T-helper 1 cell (primary cell): ENCODE measurements at regions not wholly inside any gene's neighbourhood (a gene's known extent, or its start where the extent isn't known, plus 50 kb on each side); places are given as distances from the start of the nearest gene placed in this dataset.

Experiments used
- DNase-seq, 5 donors: peaks; one replicate each; pipeline ENCODE4 v3.0.0-alpha.2; 2012 to 2020

- no peak for DNase-seq
These were observed 73.2 kb upstream of the NETO1 start for GRCh38 chr18:72940986-72941385.

DNA sequence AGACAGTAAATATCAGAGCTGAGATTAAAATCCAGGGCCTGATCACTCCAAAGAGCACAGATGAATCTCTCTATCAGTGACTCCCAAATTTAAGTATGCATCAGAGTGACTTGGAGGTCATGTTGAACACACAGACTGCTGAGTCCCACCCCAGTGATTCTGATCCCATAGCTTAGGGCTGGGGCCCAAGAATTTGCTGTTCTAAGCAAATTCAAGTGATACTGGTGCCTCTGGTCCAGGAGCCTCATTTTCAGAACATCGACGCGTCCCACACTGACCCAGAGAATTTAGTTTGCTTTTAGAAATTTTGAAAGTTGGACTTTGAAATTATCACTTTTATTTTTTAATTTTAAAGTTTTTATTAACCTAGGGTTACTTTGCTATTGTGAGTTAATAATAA, 72.7 kb upstream of the NETO1 start:
- DNase-seq = no peak

DNA sequence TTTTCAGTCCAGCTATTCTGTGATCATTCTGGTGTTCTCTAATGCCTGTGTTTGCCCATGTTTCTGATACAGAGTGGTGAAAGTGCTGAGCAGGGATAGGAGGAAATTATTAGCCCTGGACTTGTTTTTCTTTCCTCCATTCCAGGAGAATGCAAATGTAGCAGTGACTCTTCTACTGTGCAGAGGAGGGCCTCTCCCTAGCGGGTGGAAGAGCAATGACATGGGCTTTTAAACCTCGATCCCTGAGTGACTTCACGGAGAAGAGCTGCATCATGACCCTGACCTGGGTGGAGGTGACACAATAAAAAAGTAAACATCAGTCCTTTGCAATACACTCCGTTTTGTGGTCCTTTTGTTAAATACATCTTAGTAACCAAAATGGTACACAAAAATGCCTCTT, 68.0 kb upstream of the NETO1 start:
- no peak for DNase-seq

DNA sequence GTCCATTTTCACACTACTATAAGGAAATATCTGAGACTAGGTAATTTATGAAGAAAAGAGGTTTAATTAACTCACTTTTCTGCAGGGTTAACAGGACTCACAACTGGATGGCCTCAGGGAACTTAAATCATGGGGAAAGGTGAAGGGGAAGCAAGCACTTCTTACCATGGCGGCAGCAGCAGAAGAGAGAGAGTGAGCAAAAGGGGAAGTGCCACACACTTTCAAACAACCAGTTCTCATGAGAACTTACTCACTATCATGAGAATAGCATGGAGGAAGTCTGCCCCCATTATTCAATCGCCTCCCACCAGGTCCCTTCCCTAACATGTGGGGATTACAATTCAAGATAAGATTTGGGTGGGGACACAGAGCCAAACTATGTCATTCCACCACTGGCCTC, 55.1 kb upstream of the NETO1 start:
- no peak for DNase-seq
